Left cardiac atrium (tissue), 4 donors: ENCODE measurements at regions not wholly inside any gene's neighbourhood (a gene's known extent, or its start where the extent isn't known, plus 50 kb on each side); places are given as distances from the start of the nearest gene placed in this dataset.

Experiments
- ATAC-seq, 2 donors: fragments of 200-7000 bp; cut with Tn5 transposase; one replicate each; pipeline ENCODE4 v1.9.1; 2020; ENCODE audit warnings: mild to moderate bottlenecking in 2 of 2, moderate library complexity in 2 of 2
- DNase-seq: peaks from one replicate; pipeline ENCODE4 v3.0.0-alpha.2; 2020
- intact Hi-C, 2 donors: fragments of 100-400 bp; cut with DNase I; formaldehyde crosslinking; loops; one replicate each; pipeline versions ENCODE4 v1.14.1 to v1.15.1; 2022 to 2023
- donor health status: DM: no; HTN: yes; CAD: no.
- donor health status: DM: no; HTN: yes; CAD: no; lungs with severe emphysema.
- donor health status: DM: yes; HTN: yes; CAD: no.
- donor health status: Dilated cardiomyopathy.

GRCh38 chr16:55426865-55427484 is 52.0 kb upstream of the MMP2 start:
- no peak for ATAC-seq
- intact Hi-C loops: no loop called here
- no peak for DNase-seq
